Thymus (tissue), 11 donors: ENCODE measurements at regions not wholly inside any gene's neighbourhood (a gene's known extent, or its start where the extent isn't known, plus 50 kb on each side); places are given as distances from the start of the nearest gene placed in this dataset.

ENCODE experiments used
- DNase-seq, 9 donors: peaks; one replicate each; pipeline ENCODE4 v3.0.0-alpha.2; 2013; ENCODE audit warnings: low spot score in 9 of 9, low read depth in 6 of 9, missing footprints in 1 of 9
- H3K27ac ChIP-seq, 2 donors: one replicate each; pipeline ENCODE4 v1.5.1; 2013; ENCODE audit warnings: control low read depth in 1 of 2, low read depth in 1 of 2, low read length in 1 of 2, mild to moderate bottlenecking in 1 of 2, moderate library complexity in 1 of 2
- H3K27me3 ChIP-seq, 2 donors: one replicate each; pipeline ENCODE4 v1.5.1; 2013; ENCODE audit warnings: low read length in 1 of 2; ENCODE audit not compliant: control insufficient read depth in 2 of 2, insufficient read depth in 1 of 2
- H3K36me3 ChIP-seq, 2 donors: one replicate each; pipeline ENCODE4 v1.5.1; 2013; ENCODE audit warnings: low read length in 1 of 2, mild to moderate bottlenecking in 1 of 2, moderate library complexity in 1 of 2; ENCODE audit not compliant: control insufficient read depth in 2 of 2, insufficient read depth in 2 of 2
- H3K4me1 ChIP-seq, 2 donors: one replicate each; pipeline ENCODE4 v1.5.1; 2013; ENCODE audit warnings: low read length in 2 of 2; ENCODE audit not compliant: control insufficient read depth in 2 of 2, insufficient read depth in 2 of 2
- H3K4me3 ChIP-seq, 2 donors: one replicate each; pipeline ENCODE4 v1.5.1; 2013; ENCODE audit warnings: low read length in 2 of 2, control low read depth in 1 of 2, mild to moderate bottlenecking in 1 of 2
- H3K9me3 ChIP-seq, 2 donors: one replicate each; pipeline ENCODE4 v1.5.1; 2013; ENCODE audit warnings: low read length in 1 of 2, mild to moderate bottlenecking in 1 of 2; ENCODE audit not compliant: control insufficient read depth in 2 of 2, insufficient read depth in 1 of 2
- WGBS: extraction: QIAGEN DNeasy Blood & Tissue Kit; methylation state at CpG from one replicate; pipeline ENCODE4 v1.1.7; 2013; 5-methylcytosine and 5-hydroxymethylcytosine counted together
- donor health status: healthy.

DNA sequence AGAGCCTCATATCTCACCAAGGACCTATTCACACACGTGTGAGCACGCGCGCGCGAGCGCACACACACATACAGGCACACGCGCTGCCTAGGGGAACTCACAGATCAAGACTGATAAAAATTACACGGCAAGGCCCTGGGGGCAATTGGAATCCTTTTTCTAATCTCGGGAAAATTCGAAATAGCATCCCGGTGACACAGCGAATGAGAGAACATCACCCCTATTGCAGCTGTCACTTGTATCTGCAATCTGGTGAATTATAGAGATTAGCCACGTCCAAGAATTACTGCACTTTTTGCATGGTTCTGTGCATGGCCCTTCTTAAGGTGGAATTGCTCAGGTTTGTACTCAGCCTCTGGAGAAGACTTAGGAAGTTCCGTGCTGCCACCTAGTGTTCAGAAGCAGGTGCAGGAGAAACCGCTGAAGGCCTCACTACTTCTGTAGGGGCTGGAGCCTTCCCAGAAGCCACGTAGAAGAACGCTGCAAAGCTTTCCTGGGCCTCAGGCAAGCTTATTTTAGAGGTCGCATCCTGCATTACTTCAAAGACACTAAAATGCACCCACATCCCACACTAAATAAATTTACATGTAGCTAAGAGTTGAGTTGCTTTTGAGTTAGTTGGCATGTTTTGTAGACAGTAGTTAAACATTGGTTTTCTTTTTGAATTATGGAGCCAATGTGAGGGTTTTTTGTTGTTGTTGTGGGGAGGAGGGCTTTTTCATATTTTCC, 229.2 kb upstream of the CAMK1G start:
- DNase-seq, result peak; percentile 37 to 79 (median 50)
- Histone ChIP-seq H3K36me3 (no peaks in the 10 kb centered on the region), H3K4me3 (no peak overlapping the region), H3K27ac (no peak overlapping the region), H3K27me3 (no peaks in the 10 kb centered on the region), H3K9me3 (no peaks in the 10 kb centered on the region), H3K4me1 (no peaks in the 10 kb centered on the region)
- 67% methylated on average over 20 of the region's 20 CpGs for WGBS

DNA sequence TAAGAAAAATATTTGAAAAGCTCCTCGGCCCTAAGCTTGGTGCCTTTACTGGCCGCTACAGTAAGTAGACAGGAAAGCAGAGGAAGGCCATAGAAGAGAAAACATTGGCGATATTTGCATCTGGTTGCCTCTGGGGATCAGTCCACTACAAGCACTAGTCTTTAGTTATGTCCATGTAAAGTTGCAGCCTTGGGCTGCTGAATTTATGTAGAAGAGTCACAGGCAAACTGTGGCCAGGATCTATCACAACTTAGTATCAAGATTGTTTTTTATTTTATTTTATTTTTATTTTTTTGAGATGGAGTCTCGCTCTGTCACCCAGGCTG, 228.7 kb upstream of the CAMK1G start:
- DNase-seq, result no peak
- H3K4me3 ChIP-seq, result no peak overlapping the region
- H3K4me1 ChIP-seq, result no peaks in the 10 kb centered on the region
- no peaks in the 10 kb centered on the region for H3K9me3 ChIP-seq
- H3K27ac ChIP-seq, result no peak overlapping the region
- H3K27me3 ChIP-seq, result no peaks in the 10 kb centered on the region
- H3K36me3 ChIP-seq, result no peaks in the 10 kb centered on the region
- WGBS, result 92% methylated on average over 4 of the region's 4 CpGs

DNA sequence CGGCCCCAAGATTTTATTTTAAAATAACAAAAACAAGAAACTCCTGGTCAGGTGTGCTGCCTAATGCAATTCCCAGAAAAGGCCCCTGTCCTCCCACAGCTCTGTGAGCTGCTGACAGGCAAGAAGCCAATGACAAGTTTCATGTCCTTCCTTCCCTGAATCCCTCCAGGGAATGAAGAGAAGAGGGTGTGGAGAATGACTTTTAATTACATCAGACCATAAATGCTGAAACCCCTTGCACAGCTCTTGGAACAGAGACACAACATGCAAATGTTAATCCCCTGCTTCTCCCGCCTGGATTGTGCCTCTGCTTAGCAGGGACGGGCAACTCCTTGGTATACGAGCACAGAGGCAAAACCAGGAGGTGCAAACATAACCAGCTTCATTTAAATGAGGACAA, 228.1 kb upstream of the CAMK1G start:
- no peak overlapping the region for H3K4me3 ChIP-seq
- H3K27me3 ChIP-seq, result no peaks in the 10 kb centered on the region
- no peaks in the 10 kb centered on the region for H3K9me3 ChIP-seq
- no peaks in the 10 kb centered on the region for H3K36me3 ChIP-seq
- WGBS, result 93% methylated on average over 4 of the region's 4 CpGs
- DNase-seq, result no peak
- no peak overlapping the region for H3K27ac ChIP-seq
- no peaks in the 10 kb centered on the region for H3K4me1 ChIP-seq

DNA sequence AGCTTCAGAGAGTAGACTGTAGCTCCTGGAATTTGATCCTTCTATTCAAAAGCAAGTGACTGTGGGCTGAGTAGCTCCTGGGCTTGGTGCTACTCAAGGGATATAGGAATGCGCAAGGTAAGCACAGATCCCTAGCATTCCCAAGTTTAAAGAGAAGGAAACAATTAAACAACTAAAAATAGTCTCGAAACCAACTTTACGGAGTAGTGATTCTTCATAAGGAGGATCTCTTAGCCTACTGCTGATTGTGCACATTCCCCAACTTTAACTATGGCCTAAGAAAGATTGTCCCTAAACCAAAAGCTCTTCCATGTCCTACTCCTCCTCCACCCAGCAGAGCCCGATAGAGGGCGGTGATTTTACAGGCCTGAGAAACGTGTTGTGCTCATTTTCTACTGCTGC, 226.5 kb upstream of the CAMK1G start:
- Histone ChIP-seq H3K9me3 (no peaks in the 10 kb centered on the region), H3K4me3 (no peak overlapping the region), H3K4me1 (no peaks in the 10 kb centered on the region), H3K27ac (no peak overlapping the region), H3K27me3 (no peaks in the 10 kb centered on the region), H3K36me3 (no peaks in the 10 kb centered on the region)
- DNase-seq, result no peak
- 93% methylated on average over 6 of the region's 6 CpGs for WGBS

DNA sequence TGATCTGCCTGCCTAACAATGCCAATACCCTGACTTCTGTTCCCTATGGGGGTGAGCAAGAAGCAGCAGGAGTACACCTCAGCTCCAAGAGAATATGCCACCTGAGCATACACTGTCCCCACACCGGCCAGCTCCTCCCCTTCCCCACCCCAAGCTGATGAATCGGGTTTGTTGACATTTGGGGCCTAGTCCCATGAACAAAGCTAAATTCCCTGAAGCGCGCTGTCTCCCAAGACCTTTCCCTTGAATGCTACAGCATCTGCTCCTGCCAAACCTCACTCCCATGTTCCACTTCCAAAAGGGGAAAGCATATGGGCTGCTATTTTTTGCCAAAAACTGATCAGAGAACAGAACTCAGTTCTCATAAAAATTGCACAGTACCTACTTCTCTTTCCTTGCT, 220.4 kb upstream of the CAMK1G start:
- no peak for DNase-seq
- 91% methylated on average over 4 of the region's 4 CpGs for WGBS
- no peaks in the 10 kb centered on the region for H3K27me3 ChIP-seq
- H3K9me3 ChIP-seq, result no peaks in the 10 kb centered on the region
- peaks cover 0 to 4% of the 10 kb centered on the region in 2 donors for H3K4me1 ChIP-seq
- no peaks in the 10 kb centered on the region for H3K36me3 ChIP-seq
- no peak overlapping the region for H3K4me3 ChIP-seq
- H3K27ac ChIP-seq, result peak overlapping the region in 1 of 2 donors; percentile 31

DNA sequence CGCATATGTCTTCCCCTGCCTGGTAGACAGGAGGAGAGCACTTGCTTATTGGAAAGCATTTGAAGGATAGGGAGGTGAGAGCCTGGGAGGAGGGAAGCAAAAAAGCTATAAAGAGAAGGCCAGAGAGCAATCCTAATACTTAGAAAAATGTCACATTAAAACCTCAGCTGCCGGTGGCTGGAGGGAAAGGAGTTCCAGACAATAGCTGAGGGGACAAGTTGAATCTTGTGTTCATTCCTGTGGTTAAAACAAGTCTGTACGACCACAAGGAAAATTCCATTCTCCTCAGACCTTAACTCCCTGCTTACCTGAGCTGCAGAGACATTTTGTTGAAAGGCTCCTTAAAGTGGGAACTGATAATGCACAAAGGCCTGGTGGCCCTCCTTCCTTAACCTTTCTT, 218.8 kb upstream of the CAMK1G start:
- Histone ChIP-seq H3K4me1 (peaks cover 0 to 4% of the 10 kb centered on the region in 2 donors), H3K36me3 (no peaks in the 10 kb centered on the region), H3K27ac (peak overlapping the region; percentile 60 to 75), H3K4me3 (no peak overlapping the region), H3K27me3 (no peaks in the 10 kb centered on the region), H3K9me3 (no peaks in the 10 kb centered on the region)
- peak in 1 of 9 donors; percentile 13 for DNase-seq
- 87% methylated on average over 3 of the region's 3 CpGs for WGBS

DNA sequence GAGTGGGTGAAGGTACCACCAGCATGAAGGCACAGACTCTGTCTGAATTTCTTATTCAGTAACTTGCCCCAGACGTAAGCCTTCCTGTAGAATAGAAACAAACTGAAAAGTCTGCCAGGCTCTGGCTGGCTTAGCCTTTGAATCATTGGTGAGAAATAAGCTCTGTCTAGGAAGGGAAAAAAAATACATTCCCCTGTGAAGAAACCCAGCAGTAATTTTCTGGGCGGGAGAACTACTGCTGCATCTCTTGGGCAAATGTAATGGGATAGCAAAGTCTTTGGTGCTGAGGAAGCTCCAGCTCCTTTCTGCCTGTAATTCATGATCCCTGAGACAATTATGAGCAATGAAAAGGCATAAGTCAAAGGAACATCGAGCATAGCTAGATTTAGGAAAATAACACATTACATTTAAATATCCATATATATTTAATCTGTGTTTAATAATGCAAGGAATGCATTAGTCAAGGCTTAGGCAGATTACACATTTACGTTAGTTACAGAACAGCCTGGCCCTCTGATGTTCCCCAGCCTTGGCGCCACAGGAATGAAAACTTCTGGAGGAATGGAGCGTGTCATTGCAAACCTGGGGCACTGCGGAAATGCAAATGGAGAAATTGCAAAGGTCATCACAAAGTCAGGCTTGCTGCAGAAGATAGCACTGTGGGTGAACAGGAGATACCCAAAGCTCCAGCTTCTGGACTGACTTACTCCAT, 216.3 kb upstream of the CAMK1G start:
- Histone ChIP-seq H3K27ac (no peak overlapping the region), H3K4me3 (no peak overlapping the region), H3K4me1 (peaks cover 0 to 9% of the 10 kb centered on the region in 2 donors), H3K27me3 (no peaks in the 10 kb centered on the region), H3K36me3 (no peaks in the 10 kb centered on the region), H3K9me3 (no peaks in the 10 kb centered on the region)
- no peak for DNase-seq
- 93% methylated on average over 7 of the region's 7 CpGs for WGBS

DNA sequence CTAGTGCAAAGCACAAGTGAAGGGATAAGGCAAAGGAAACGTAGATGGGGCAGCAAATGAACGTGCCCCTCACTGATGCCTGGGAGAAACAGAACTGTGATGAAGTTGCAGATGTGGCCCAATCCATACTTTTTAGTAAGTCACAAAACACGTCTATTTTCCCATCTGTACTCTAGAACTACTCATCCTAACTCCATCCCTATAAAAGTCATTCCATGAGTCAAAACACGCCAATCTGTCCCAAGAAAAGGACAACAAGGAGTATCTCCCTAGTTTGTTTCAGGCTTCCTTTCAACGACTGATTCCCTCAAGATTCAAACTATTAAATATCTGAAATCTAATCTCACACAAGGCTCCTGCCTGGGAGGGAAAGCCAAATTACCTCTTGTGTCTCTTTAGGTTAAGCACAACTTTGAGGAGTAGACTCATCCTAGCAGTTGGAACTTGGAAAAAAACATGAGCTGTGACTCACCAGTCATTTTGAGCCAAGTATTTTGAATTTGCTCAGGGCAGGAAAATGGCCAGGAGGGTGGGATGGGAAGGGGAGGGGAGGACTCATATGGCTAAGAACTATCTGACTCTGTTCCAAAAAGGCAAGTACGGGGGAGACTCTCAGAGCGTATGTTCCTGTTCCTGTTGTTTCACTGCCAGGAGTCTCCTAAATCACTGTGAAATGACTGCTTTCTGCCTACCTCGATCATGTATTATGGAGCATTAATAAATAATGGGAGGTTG, 214.5 kb upstream of the CAMK1G start:
- peaks cover 0 to 9% of the 10 kb centered on the region in 2 donors for H3K4me1 ChIP-seq
- 68% methylated on average over 8 of the region's 8 CpGs for WGBS
- H3K36me3 ChIP-seq, result no peaks in the 10 kb centered on the region
- no peaks in the 10 kb centered on the region for H3K27me3 ChIP-seq
- H3K27ac ChIP-seq, result peak overlapping the region in 1 of 2 donors; percentile 44
- H3K9me3 ChIP-seq, result no peaks in the 10 kb centered on the region
- H3K4me3 ChIP-seq, result no peak overlapping the region
- DNase-seq, result peak in 4 of 9 donors; percentile 5 to 27 (median 18)
